ENCODE measurements at regions not wholly inside any gene's neighbourhood (a gene's known extent, or its start where the extent isn't known, plus 50 kb on each side); places are given as distances from the start of the nearest gene placed in this dataset.

- no peaks in the 10 kb centered on the region for H4K20me1 ChIP-seq (ENCODE audit: insufficient read depth, low read length)
- no peaks in the 10 kb centered on the region for H3K9me3 ChIP-seq (replicated peaks in 1 of 2; ENCODE audit: control insufficient read depth in 1 of 2, insufficient read depth in 1 of 2, low read length in 2 of 2)
- no peak overlapping the region for H2AFZ ChIP-seq (ENCODE audit: insufficient read depth, low read depth, low read length, poor library complexity, severe bottlenecking)
- Mint-ChIP-seq H3K36me3 (no peaks in the 10 kb centered on the region), H3K27me3 (ENCODE audit: low read depth in 3 of 3) (no peaks in the 10 kb centered on the region), H3K4me1 (peaks cover 17% of the 10 kb centered on the region), H3K9me3 (no peaks in the 10 kb centered on the region), H3K4me3 (no peak overlapping the region), H3K27ac (no peak overlapping the region)
- no peak overlapping the region for H3K4me3 ChIP-seq (replicated peaks in 1 of 3; ENCODE audit: low read depth in 2 of 3, low read length in 3 of 3)
- intact Hi-C loops (cut with micrococcal nuclease) = no loop called here
- H3K79me2 ChIP-seq (ENCODE audit: insufficient read depth, low read length) = no peaks in the 10 kb centered on the region
- no peak overlapping the region for H3K9ac ChIP-seq (ENCODE audit: insufficient read depth, low read length, poor library complexity, severe bottlenecking)
- H3K36me3 ChIP-seq (replicated peaks in 1 of 2; ENCODE audit: control insufficient read depth in 1 of 2, insufficient read depth in 2 of 2, low read length in 2 of 2) = no peaks in the 10 kb centered on the region
- TF ChIP-seq, protein P1, sequence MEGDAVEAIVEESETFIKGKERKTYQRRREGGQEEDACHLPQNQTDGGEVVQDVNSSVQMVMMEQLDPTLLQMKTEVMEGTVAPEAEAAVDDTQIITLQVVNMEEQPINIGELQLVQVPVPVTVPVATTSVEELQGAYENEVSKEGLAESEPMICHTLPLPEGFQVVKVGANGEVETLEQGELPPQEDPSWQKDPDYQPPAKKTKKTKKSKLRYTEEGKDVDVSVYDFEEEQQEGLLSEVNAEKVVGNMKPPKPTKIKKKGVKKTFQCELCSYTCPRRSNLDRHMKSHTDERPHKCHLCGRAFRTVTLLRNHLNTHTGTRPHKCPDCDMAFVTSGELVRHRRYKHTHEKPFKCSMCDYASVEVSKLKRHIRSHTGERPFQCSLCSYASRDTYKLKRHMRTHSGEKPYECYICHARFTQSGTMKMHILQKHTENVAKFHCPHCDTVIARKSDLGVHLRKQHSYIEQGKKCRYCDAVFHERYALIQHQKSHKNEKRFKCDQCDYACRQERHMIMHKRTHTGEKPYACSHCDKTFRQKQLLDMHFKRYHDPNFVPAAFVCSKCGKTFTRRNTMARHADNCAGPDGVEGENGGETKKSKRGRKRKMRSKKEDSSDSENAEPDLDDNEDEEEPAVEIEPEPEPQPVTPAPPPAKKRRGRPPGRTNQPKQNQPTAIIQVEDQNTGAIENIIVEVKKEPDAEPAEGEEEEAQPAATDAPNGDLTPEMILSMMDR (IDR thresholded peaks at IDR 0.05) = no peak
- no peak overlapping the region for H3K27ac ChIP-seq (ENCODE audit: low read depth in 1 of 2, low read length in 2 of 2)
- 93% methylated on average over 5 of the region's 6 CpGs for WGBS (ENCODE audit: insufficient coverage)
- no peak overlapping the region for H3K4me2 ChIP-seq (replicated peaks; ENCODE audit: extremely low read depth, low read length, poor library complexity, severe bottlenecking)
- DNase-seq = no peak
- H3K4me1 ChIP-seq (ENCODE audit: control insufficient read depth in 1 of 2, insufficient read depth in 2 of 2, low read length in 2 of 2) = no peaks in the 10 kb centered on the region
- no peaks in the 10 kb centered on the region for H3K27me3 ChIP-seq (ENCODE audit: control insufficient read depth in 2 of 2, insufficient read depth in 2 of 2, low read length in 2 of 2)
These were observed 571.8 kb upstream of the ADGRL2 start for GRCh38 chr1:81228926-81229325.

DNA sequence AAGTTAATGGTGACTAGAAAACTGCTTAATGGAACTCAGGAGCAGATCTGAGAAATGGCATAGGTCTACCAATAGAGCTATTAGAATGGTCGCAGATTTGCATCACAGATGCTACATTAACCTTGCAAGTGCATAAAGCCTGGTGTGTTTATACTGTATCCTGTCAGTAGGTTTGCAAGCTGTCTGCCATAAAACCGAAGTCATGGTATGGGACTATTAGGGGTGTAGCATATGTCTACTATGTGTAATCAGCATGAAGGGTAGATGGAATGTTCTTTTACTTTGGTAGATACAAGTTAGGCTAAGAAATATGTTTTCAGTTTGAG lies 574.2 kb upstream of the ADGRL2 start:
- intact Hi-C loops (cut with micrococcal nuclease) = no loop called here
- peaks cover 3 to 4% of the 10 kb centered on the region in 2 donors for H3K9me3 ChIP-seq (replicated peaks in 1 of 2; ENCODE audit: control insufficient read depth in 1 of 2, insufficient read depth in 1 of 2, low read length in 2 of 2)
- TF ChIP-seq, protein P1 (IDR thresholded peaks at IDR 0.05) = no peak
- H2AFZ ChIP-seq (ENCODE audit: insufficient read depth, low read depth, low read length, poor library complexity, severe bottlenecking) = no peak overlapping the region
- H3K4me2 ChIP-seq (replicated peaks; ENCODE audit: extremely low read depth, low read length, poor library complexity, severe bottlenecking) = no peak overlapping the region
- no peaks in the 10 kb centered on the region for H3K79me2 ChIP-seq (ENCODE audit: insufficient read depth, low read length)
- Mint-ChIP-seq H3K36me3 (no peaks in the 10 kb centered on the region), H3K4me1 (peaks cover 6% of the 10 kb centered on the region), H3K9me3 (peaks cover 0 to 3% (median 0%) of the 10 kb centered on the region in 7 donors), H3K27ac (no peak overlapping the region), H3K27me3 (ENCODE audit: low read depth in 3 of 3) (no peaks in the 10 kb centered on the region), H3K4me3 (no peak overlapping the region)
- no peak for DNase-seq
- H3K27me3 ChIP-seq (ENCODE audit: control insufficient read depth in 2 of 2, insufficient read depth in 2 of 2, low read length in 2 of 2) = no peaks in the 10 kb centered on the region
- H3K4me1 ChIP-seq (ENCODE audit: control insufficient read depth in 1 of 2, insufficient read depth in 2 of 2, low read length in 2 of 2) = no peaks in the 10 kb centered on the region
- WGBS (ENCODE audit: insufficient coverage) = 94% methylated on average over 2 of the region's 2 CpGs
- H3K27ac ChIP-seq (ENCODE audit: low read depth in 1 of 2, low read length in 2 of 2) = no peak overlapping the region
- no peak overlapping the region for H3K9ac ChIP-seq (ENCODE audit: insufficient read depth, low read length, poor library complexity, severe bottlenecking)
- no peaks in the 10 kb centered on the region for H4K20me1 ChIP-seq (ENCODE audit: insufficient read depth, low read length)
- H3K4me3 ChIP-seq (replicated peaks in 1 of 3; ENCODE audit: low read depth in 2 of 3, low read length in 3 of 3) = no peak overlapping the region
- H3K36me3 ChIP-seq (replicated peaks in 1 of 2; ENCODE audit: control insufficient read depth in 1 of 2, insufficient read depth in 2 of 2, low read length in 2 of 2) = no peaks in the 10 kb centered on the region
